ENCODE measurements at regions not wholly inside any gene's neighbourhood (a gene's known extent, or its start where the extent isn't known, plus 50 kb on each side); places are given as distances from the start of the nearest gene placed in this dataset.

DNA sequence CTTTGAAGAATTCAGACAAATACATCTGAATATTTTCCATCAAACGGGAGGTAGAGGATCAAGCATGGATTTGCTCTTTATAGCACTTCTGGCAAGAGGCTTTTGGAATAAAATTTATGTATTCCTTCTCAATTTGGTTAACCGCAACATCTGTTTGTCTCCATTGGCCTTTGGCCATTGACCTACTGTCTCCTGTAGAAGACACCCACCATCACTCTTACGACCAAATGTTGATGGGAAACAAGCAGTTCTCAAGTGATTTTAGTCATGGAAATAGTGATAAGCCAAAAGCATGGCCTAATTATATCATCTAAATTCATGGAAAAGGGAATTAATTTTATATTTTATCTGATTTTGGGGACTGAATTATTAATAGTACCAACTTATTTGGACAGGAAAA is 591.9 kb downstream of the CD109 start:
- no peak for TF ChIP-seq BACH2 (CRISPR knock-in tag; IDR thresholded peaks at IDR 0.05; ENCODE audit: borderline replicate concordance)
- TF ChIP-seq, protein P1, sequence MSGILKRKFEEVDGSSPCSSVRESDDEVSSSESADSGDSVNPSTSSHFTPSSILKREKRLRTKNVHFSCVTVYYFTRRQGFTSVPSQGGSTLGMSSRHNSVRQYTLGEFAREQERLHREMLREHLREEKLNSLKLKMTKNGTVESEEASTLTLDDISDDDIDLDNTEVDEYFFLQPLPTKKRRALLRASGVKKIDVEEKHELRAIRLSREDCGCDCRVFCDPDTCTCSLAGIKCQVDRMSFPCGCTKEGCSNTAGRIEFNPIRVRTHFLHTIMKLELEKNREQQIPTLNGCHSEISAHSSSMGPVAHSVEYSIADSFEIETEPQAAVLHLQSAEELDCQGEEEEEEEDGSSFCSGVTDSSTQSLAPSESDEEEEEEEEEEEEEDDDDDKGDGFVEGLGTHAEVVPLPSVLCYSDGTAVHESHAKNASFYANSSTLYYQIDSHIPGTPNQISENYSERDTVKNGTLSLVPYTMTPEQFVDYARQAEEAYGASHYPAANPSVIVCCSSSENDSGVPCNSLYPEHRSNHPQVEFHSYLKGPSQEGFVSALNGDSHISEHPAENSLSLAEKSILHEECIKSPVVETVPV (CRISPR knock-in tag; IDR thresholded peaks at IDR 0.05), result no peak
- no peak for TF ChIP-seq ARNTL (CRISPR knock-in tag; IDR thresholded peaks at IDR 0.05; ENCODE audit: borderline replicate concordance, low read depth)
- TF ChIP-seq, protein P2, sequence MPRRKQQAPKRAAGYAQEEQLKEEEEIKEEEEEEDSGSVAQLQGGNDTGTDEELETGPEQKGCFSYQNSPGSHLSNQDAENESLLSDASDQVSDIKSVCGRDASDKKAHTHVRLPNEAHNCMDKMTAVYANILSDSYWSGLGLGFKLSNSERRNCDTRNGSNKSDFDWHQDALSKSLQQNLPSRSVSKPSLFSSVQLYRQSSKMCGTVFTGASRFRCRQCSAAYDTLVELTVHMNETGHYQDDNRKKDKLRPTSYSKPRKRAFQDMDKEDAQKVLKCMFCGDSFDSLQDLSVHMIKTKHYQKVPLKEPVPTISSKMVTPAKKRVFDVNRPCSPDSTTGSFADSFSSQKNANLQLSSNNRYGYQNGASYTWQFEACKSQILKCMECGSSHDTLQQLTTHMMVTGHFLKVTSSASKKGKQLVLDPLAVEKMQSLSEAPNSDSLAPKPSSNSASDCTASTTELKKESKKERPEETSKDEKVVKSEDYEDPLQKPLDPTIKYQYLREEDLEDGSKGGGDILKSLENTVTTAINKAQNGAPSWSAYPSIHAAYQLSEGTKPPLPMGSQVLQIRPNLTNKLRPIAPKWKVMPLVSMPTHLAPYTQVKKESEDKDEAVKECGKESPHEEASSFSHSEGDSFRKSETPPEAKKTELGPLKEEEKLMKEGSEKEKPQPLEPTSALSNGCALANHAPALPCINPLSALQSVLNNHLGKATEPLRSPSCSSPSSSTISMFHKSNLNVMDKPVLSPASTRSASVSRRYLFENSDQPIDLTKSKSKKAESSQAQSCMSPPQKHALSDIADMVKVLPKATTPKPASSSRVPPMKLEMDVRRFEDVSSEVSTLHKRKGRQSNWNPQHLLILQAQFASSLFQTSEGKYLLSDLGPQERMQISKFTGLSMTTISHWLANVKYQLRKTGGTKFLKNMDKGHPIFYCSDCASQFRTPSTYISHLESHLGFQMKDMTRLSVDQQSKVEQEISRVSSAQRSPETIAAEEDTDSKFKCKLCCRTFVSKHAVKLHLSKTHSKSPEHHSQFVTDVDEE (CRISPR knock-in tag; IDR thresholded peaks at IDR 0.05), result no peak
- no peak for TF ChIP-seq ZNF8 (CRISPR knock-in tag; IDR thresholded peaks at IDR 0.05)
- TF ChIP-seq GLIS3 (CRISPR knock-in tag; IDR thresholded peaks at IDR 0.05), result no peak
- TF ChIP-seq ZC3H10 (CRISPR knock-in tag; IDR thresholded peaks at IDR 0.05), result no peak
- TF ChIP-seq, protein P3, sequence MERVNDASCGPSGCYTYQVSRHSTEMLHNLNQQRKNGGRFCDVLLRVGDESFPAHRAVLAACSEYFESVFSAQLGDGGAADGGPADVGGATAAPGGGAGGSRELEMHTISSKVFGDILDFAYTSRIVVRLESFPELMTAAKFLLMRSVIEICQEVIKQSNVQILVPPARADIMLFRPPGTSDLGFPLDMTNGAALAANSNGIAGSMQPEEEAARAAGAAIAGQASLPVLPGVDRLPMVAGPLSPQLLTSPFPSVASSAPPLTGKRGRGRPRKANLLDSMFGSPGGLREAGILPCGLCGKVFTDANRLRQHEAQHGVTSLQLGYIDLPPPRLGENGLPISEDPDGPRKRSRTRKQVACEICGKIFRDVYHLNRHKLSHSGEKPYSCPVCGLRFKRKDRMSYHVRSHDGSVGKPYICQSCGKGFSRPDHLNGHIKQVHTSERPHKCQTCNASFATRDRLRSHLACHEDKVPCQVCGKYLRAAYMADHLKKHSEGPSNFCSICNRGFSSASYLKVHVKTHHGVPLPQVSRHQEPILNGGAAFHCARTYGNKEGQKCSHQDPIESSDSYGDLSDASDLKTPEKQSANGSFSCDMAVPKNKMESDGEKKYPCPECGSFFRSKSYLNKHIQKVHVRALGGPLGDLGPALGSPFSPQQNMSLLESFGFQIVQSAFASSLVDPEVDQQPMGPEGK (CRISPR knock-in tag; IDR thresholded peaks at IDR 0.05; ENCODE audit: borderline replicate concordance), result no peak
- no peak for TF ChIP-seq ESRRG (CRISPR knock-in tag; IDR thresholded peaks at IDR 0.05)

Data from SK-N-SH treated with all-trans-retinoic acid at 6 μM for 48 hours (cell line).